ENCODE measurements at regions not wholly inside any gene's neighbourhood (a gene's known extent, or its start where the extent isn't known, plus 50 kb on each side); places are given as distances from the start of the nearest gene placed in this dataset.

DNA sequence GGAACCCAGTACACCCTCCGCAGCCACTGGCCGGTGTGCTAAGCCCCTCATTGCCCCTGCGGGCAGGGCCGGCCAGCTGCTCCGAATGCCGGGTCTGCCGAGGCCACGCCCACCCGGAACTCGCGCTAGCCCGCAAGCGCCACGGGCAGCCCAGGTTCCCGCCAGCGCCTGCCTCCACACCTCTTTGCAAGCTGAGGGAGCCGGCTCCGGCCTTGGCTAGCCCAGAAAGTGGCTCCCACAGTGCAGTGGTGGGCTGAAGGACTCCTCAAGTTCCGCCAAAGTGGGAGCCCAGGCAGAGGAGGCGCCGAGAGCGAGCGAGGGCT is 81.4 kb upstream of the BCHE start:
- TF ChIP-seq, protein P1, sequence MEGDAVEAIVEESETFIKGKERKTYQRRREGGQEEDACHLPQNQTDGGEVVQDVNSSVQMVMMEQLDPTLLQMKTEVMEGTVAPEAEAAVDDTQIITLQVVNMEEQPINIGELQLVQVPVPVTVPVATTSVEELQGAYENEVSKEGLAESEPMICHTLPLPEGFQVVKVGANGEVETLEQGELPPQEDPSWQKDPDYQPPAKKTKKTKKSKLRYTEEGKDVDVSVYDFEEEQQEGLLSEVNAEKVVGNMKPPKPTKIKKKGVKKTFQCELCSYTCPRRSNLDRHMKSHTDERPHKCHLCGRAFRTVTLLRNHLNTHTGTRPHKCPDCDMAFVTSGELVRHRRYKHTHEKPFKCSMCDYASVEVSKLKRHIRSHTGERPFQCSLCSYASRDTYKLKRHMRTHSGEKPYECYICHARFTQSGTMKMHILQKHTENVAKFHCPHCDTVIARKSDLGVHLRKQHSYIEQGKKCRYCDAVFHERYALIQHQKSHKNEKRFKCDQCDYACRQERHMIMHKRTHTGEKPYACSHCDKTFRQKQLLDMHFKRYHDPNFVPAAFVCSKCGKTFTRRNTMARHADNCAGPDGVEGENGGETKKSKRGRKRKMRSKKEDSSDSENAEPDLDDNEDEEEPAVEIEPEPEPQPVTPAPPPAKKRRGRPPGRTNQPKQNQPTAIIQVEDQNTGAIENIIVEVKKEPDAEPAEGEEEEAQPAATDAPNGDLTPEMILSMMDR (conservative IDR thresholded peaks at IDR 0.05; ENCODE audit: low read depth, low read length): no peak
- no peak for TF ChIP-seq NFE2L2 (IDR thresholded peaks at IDR 0.05; ENCODE audit: low read depth, low read length)

Data from IMR-90 (cell line).